H1 (cell line): ENCODE measurements at regions not wholly inside any gene's neighbourhood (a gene's known extent, or its start where the extent isn't known, plus 50 kb on each side); places are given as distances from the start of the nearest gene placed in this dataset.

Source experiments
- CTCF ChIA-PET: fragments of 300-600 bp; sonication (Branson Sonifier 250); formaldehyde crosslinking; loops from one replicate; lab custom pipeline; 2021; ENCODE audit not compliant: partially characterized antibody; lab: Charles Lee
- POLR2A ChIA-PET: fragments of 300-600 bp; sonication (Branson Sonifier 250); formaldehyde crosslinking; loops from one replicate; lab custom pipeline; 2021; ENCODE audit warnings: inconsistent platforms; ENCODE audit not compliant: partially characterized antibody; lab: Charles Lee
- DNase-seq, 2 experiments: peaks; one replicate each; pipeline versions ENCODE4 v3.0.0 to v3.0.0-alpha.2; 2010 to 2022; ENCODE audit warnings: low spot score in 2 of 2, low read depth in 1 of 2, mixed read lengths in 1 of 2
- FAIRE-seq: peaks from 2 replicates; lab custom pipeline; 2011; peaks lifted over from hg19 to GRCh38; lab: Jason Lieb, UNC
- H2AFZ ChIP-seq: 2 replicates; pipeline ENCODE4 v1.8.1; 2012; ENCODE audit warnings: low read length, inconsistent platforms
- H2AK5ac ChIP-seq: 2 replicates; pipeline ENCODE4 v1.6.1; 2013; ENCODE audit warnings: low read depth, low read length
- H2BK120ac ChIP-seq: replicated peaks from 2 replicates; pipeline ENCODE3; 2013; ENCODE audit warnings: low read depth, low read length, inconsistent platforms
- H2BK12ac ChIP-seq: 2 replicates; pipeline ENCODE4 v1.6.1; 2013; ENCODE audit warnings: low read depth, low read length
- H2BK15ac ChIP-seq: 2 replicates; pipeline ENCODE4 v1.6.1; 2013; ENCODE audit warnings: low read length
- H2BK20ac ChIP-seq: 2 replicates; pipeline ENCODE4 v1.6.1; 2013; ENCODE audit warnings: low read length
- H2BK5ac ChIP-seq: 2 replicates; pipeline ENCODE4 v1.6.1; 2013; ENCODE audit warnings: low read depth, low read length
- H3K14ac ChIP-seq: 2 replicates; pipeline ENCODE4 v1.6.1; 2013; ENCODE audit warnings: inconsistent platforms; ENCODE audit not compliant: insufficient read length
- H3K18ac ChIP-seq: 2 replicates; pipeline ENCODE4 v1.6.1; 2013; ENCODE audit warnings: low read length; ENCODE audit errors: extremely low read depth
- H3K23ac ChIP-seq: 2 replicates; pipeline ENCODE4 v1.6.1; 2013; ENCODE audit warnings: inconsistent platforms; ENCODE audit not compliant: insufficient read length
- H3K23me2 ChIP-seq: 2 replicates; pipeline ENCODE4 v1.6.1; 2013; ENCODE audit warnings: low read depth, low read length
- H3K27ac ChIP-seq: 2 replicates; pipeline ENCODE4 v1.6.1; 2011; ENCODE audit warnings: low read depth, low read length, inconsistent platforms
- H3K27me3 ChIP-seq, 4 experiments: replicated peaks in 1 of 4; 1 replicate in 1 of 4; 2 replicates in 3 of 4; pipeline versions ENCODE4 v1.6.1 to v1.8.1; 2011 to 2013; ENCODE audit warnings: low read length in 3 of 4, mild to moderate bottlenecking in 3 of 4, inconsistent platforms in 2 of 4, mixed read lengths in 2 of 4, moderate library complexity in 1 of 4; ENCODE audit not compliant: control insufficient read depth in 3 of 4, insufficient read depth in 3 of 4; ENCODE audit errors: extremely low read depth in 1 of 4
- H3K36me3 ChIP-seq, 4 experiments: 2 replicates each; pipeline versions ENCODE4 v1.6.1 to v1.8.1; 2011 to 2013; ENCODE audit warnings: mild to moderate bottlenecking in 4 of 4, low read length in 3 of 4, moderate library complexity in 2 of 4, control low read depth in 1 of 4, inconsistent platforms in 1 of 4; ENCODE audit not compliant: insufficient read depth in 4 of 4, control insufficient read depth in 2 of 4
- H3K4ac ChIP-seq: replicated peaks from 2 replicates; pipeline ENCODE3; 2013; ENCODE audit warnings: low read length, low read depth, mixed read lengths, inconsistent platforms; ENCODE audit not compliant: insufficient read length
- H3K4me1 ChIP-seq, 4 experiments: replicated peaks in 1 of 4; 1 replicate in 1 of 4; 2 replicates in 3 of 4; pipeline versions ENCODE4 v1.6.1 to v1.8.1; 2011 to 2013; ENCODE audit warnings: low read length in 3 of 4, inconsistent platforms in 2 of 4, mixed read lengths in 1 of 4; ENCODE audit not compliant: insufficient read depth in 4 of 4, control insufficient read depth in 3 of 4
- H3K4me2 ChIP-seq, 2 experiments: 2 replicates each; pipeline versions ENCODE4 v1.6.1 to v1.8.1; 2011 to 2013; ENCODE audit warnings: low read depth in 2 of 2, low read length in 2 of 2, control low read depth in 1 of 2, inconsistent platforms in 1 of 2, mild to moderate bottlenecking in 1 of 2; ENCODE audit not compliant: insufficient read depth in 1 of 2
- H3K4me3 ChIP-seq, 4 experiments: fragments of 200-600, 300-600 bp in 1 of 4; sonication (generic), shearing (Covaris generic), sonication (Bioruptor Twin) in 1 of 4; 2 replicates each; pipeline versions ENCODE4 v1.5.1 to v1.8.1; 2011 to 2016; ENCODE audit warnings: low read length in 4 of 4, low read depth in 3 of 4, control low read depth in 2 of 4, inconsistent platforms in 2 of 4, mild to moderate bottlenecking in 2 of 4, mixed read lengths in 1 of 4, moderate library complexity in 1 of 4; ENCODE audit not compliant: insufficient read depth in 2 of 4; ENCODE audit errors: extremely low read depth in 1 of 4
- H3K56ac ChIP-seq: replicated peaks from 2 replicates; pipeline ENCODE3; 2013; ENCODE audit warnings: low read depth, mild to moderate bottlenecking, mixed read lengths, low read length, inconsistent platforms; ENCODE audit not compliant: insufficient read length
- H3K79me1 ChIP-seq: 2 replicates; pipeline ENCODE4 v1.6.1; 2013; ENCODE audit warnings: low read depth, low read length, control low read depth
- H3K79me2 ChIP-seq, 2 experiments: 2 replicates each; pipeline versions ENCODE4 v1.6.1 to v1.8.1; 2012 to 2013; ENCODE audit warnings: low read length in 2 of 2, mild to moderate bottlenecking in 2 of 2, inconsistent platforms in 1 of 2; ENCODE audit not compliant: insufficient read depth in 2 of 2, control insufficient read depth in 1 of 2
- H3K9ac ChIP-seq, 4 experiments: replicated peaks in 1 of 4; 1 replicate in 1 of 4; 2 replicates in 3 of 4; pipeline versions ENCODE4 v1.6.1 to v1.8.1; 2011 to 2013; ENCODE audit warnings: low read depth in 3 of 4, low read length in 3 of 4, control low read depth in 2 of 4, mild to moderate bottlenecking in 2 of 4, moderate library complexity in 2 of 4, inconsistent platforms in 1 of 4; ENCODE audit errors: extremely low read depth in 1 of 4
- H3K9me3 ChIP-seq, 2 experiments: 2 replicates each; pipeline versions ENCODE4 v1.6.1 to v1.8.1; 2012 to 2013; ENCODE audit warnings: mild to moderate bottlenecking in 2 of 2, moderate library complexity in 2 of 2, control low read depth in 1 of 2, inconsistent platforms in 1 of 2, low read depth in 1 of 2, low read length in 1 of 2, mixed read lengths in 1 of 2; ENCODE audit not compliant: insufficient read depth in 2 of 2
- H4K20me1 ChIP-seq, 2 experiments: replicated peaks in 1 of 2; 2 replicates each; pipeline versions ENCODE3 to v1.8.1; 2011 to 2013; ENCODE audit warnings: inconsistent platforms in 2 of 2, low read length in 2 of 2, mild to moderate bottlenecking in 1 of 2; ENCODE audit not compliant: insufficient read depth in 2 of 2, control insufficient read depth in 1 of 2
- H4K5ac ChIP-seq: 2 replicates; pipeline ENCODE4 v1.6.1; 2013; ENCODE audit warnings: low read length, low read depth, mixed read lengths, inconsistent platforms; ENCODE audit not compliant: insufficient read length
- H4K8ac ChIP-seq: 2 replicates; pipeline ENCODE4 v1.8.0; 2013; ENCODE audit warnings: mild to moderate bottlenecking, moderate library complexity, low read length, inconsistent platforms; ENCODE audit not compliant: insufficient read depth; ENCODE audit errors: extremely low read depth
- H4K91ac ChIP-seq: replicated peaks from 2 replicates; pipeline ENCODE3; 2013; ENCODE audit warnings: low read length, mixed read lengths, inconsistent platforms; ENCODE audit not compliant: insufficient read length
- CTBP2 ChIP-seq: IDR thresholded peaks from 2 replicates; pipeline ENCODE4 v1.7.0; 2011; ENCODE audit warnings: borderline replicate concordance, mild to moderate bottlenecking, moderate library complexity, mixed read lengths, low read length; ENCODE audit not compliant: insufficient read depth, insufficient read length
- WGBS, 2 experiments: shearing (Covaris generic) in 1 of 2; methylation state at CpG; one replicate each; pipeline versions ENCODE4 v1.1.6 to v1.1.7; 2013 to 2015; ENCODE audit warnings: low lambda C conversion rate in 2 of 2, mixed read lengths in 2 of 2, inconsistent platforms in 1 of 2, low coverage in 1 of 2, missing lambda C conversion rate in 1 of 2; ENCODE audit not compliant: insufficient replicate concordance in 2 of 2, insufficient coverage in 1 of 2, insufficient read length in 1 of 2; ENCODE audit errors: extremely low coverage in 1 of 2, missing lambda C conversion rate in 1 of 2; 5-methylcytosine and 5-hydroxymethylcytosine counted together

GRCh38 chr1:234691567-234691966 lies 81.6 kb upstream of the IRF2BP2 start:
- CTCF ChIA-PET, result interaction anchor here (1.1 to 1.2 kb wide), 2 partner anchors 8 to 11 kb away, joined by 3 to 4 read pairs; no protein-coding TSS in a partner anchor
- FAIRE-seq (no peak), DNase-seq (no peak)

More at GRCh38 chr1:234691567-234691966, 81.6 kb upstream of the IRF2BP2 start:
- H4K91ac ChIP-seq, result no peak overlapping the region
- H3K27ac ChIP-seq, result no peak overlapping the region
- H4K20me1 ChIP-seq, result no peaks in the 10 kb centered on the region
- H3K9ac ChIP-seq, result no peak overlapping the region
- H3K4me2 ChIP-seq, result no peak overlapping the region
- H2BK15ac ChIP-seq, result no peak overlapping the region
- no peak overlapping the region for H3K56ac ChIP-seq
- no peak for TF ChIP-seq CTBP2
- TF ChIP-seq, all 59 proteins: peak for 0
- H2AFZ ChIP-seq, result no peak overlapping the region
- no peak overlapping the region for H2BK20ac ChIP-seq
- POLR2A ChIA-PET, result no interaction called here
- H2BK5ac ChIP-seq, result no peak overlapping the region
- H3K23me2 ChIP-seq, result no peaks in the 10 kb centered on the region
- no peak overlapping the region for H3K18ac ChIP-seq
- no peaks in the 10 kb centered on the region for H3K36me3 ChIP-seq
- H3K9me3 ChIP-seq, result no peaks in the 10 kb centered on the region
- no peak overlapping the region for H4K8ac ChIP-seq
- no peaks in the 10 kb centered on the region for H3K79me2 ChIP-seq
- no peak overlapping the region for H2AK5ac ChIP-seq
- no peak overlapping the region for H4K5ac ChIP-seq
- no peak overlapping the region for H3K23ac ChIP-seq
- no peaks in the 10 kb centered on the region for H3K4me1 ChIP-seq
- no peak overlapping the region for H3K14ac ChIP-seq
- H3K4ac ChIP-seq, result no peak overlapping the region
- no peak overlapping the region for H2BK120ac ChIP-seq
- H3K79me1 ChIP-seq, result no peaks in the 10 kb centered on the region
- 78% methylated on average over 3 of the region's 3 CpGs; no CpG with 5 or more reads in 1 of the 2 experiments for WGBS, 2 experiments
- no peak overlapping the region for H3K4me3 ChIP-seq
- no peak overlapping the region for H2BK12ac ChIP-seq
- no peaks in the 10 kb centered on the region for H3K27me3 ChIP-seq
